GM18951 (cell line): ENCODE measurements at regions not wholly inside any gene's neighbourhood (a gene's known extent, or its start where the extent isn't known, plus 50 kb on each side); places are given as distances from the start of the nearest gene placed in this dataset.

Source experiments
- POLR2A ChIP-seq: IDR thresholded peaks from 4 replicates; pipeline ENCODE4 v1.6.1; 2011; ENCODE audit warnings: mild to moderate bottlenecking; ENCODE audit not compliant: insufficient read length, insufficient read depth; ENCODE audit errors: extremely low read depth
- in situ Hi-C: fragments of 300-500 bp; cut with MboI; formaldehyde crosslinking; loops from one replicate; pipeline ENCODE4 v1.12.0; 2022; ENCODE audit warnings: low sequenced_read_pairs, mixed read lengths, inconsistent platforms; ENCODE audit not compliant: unreplicated experiment

DNA sequence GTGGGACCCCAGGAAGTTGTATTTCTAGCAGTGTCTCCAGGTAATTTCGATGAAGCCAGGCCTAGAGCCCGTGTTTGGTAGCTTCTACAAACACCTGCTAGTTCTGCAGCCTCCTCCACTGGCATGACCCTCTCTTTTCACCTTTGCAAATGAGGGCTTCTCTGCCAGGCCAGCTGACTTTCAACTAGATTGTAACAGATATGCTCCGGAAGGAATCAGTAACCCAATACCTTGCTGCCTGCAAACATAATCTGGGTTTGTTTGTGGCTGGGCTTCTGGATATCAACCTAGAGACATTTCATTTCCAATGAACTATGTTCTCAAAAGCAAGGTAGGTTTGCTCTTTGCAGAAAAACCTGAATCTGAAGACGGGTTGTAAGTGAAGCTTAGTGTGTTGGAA is 354.8 kb downstream of the DMRT2 start:
- in situ Hi-C loops, result no loop called here
- no peak for TF ChIP-seq POLR2A

DNA sequence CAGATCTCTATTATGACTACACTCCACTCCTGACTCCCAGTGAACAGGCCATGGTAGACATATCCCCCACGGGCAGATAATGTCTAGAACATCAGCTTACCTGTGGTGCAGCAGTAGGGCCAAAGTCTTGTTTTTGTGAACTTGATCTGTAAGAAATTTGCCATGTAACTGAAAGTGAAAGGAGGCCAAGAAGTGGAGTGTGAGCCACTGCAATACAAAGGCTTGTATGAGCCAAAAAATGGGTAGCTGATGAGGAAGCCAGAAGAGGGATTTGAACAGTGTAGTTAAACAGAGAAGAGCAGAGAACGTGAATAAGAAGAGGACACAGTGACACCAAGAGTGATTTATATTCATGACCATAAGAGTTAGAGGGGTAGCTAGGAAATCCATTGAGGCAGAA is 361.7 kb downstream of the DMRT2 start:
- in situ Hi-C loops, result no loop called here
- TF ChIP-seq POLR2A, result no peak

DNA sequence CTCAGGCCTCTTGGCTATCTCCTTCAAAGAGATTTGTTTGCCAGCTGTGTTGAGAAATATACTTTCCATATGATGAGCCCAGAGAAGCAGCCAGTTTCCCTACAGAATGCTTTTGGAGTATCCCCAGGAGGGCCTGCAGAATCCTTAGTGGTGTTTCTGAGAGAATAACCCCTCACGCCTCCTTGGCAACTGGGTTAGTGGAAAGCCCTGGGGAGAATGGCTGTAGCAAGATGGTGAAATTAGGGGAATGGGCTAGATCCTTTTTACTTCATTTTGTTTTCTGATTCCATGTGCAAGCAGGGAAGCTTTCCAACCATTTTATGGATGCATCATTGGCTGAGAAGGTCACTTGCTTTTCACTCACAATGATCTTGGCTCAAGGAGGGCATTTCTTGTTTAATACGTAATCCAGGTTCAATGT is 364.6 kb downstream of the DMRT2 start:
- in situ Hi-C loops, result no loop called here
- TF ChIP-seq POLR2A, result no peak

DNA sequence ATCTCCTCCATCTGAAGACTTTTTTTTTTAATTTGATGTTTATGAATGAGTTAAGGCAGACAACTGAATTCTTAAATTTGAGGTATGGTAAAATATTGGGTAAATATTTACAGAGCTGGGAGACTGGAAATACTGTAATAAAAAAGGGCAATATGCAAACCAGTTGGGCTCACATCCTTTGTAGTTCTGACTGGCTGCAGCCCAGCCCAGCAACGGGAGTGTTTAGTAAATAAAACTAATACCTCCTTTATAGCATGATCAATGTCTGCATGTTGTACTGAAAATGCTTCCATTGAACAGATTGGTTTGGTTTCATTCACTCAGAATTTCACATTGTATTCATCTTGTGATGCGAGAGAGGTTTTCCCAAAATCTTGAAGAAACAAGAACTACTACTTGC is 365.0 kb downstream of the DMRT2 start:
- no peak for TF ChIP-seq POLR2A
- in situ Hi-C loops, result no loop called here

DNA sequence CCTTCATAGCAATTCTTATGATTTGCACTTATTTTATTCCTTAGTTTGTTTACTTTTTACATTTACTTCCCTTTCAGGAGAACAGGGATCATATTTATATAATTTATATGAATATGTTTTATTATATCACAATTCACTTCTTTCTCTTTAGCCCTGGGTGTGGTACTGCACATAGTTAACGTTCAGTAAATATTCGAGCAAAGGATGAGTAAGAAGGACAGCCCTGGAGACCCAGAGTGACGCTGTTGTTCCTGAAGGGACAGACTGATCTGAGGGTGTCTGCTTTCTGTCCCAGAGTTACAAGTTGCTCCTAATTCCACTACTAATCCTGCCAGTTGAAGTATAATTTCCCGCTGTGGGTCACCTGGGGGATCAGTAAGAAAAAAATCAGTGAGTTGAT is 366.1 kb downstream of the DMRT2 start:
- in situ Hi-C loops, result no loop called here
- no peak for TF ChIP-seq POLR2A

DNA sequence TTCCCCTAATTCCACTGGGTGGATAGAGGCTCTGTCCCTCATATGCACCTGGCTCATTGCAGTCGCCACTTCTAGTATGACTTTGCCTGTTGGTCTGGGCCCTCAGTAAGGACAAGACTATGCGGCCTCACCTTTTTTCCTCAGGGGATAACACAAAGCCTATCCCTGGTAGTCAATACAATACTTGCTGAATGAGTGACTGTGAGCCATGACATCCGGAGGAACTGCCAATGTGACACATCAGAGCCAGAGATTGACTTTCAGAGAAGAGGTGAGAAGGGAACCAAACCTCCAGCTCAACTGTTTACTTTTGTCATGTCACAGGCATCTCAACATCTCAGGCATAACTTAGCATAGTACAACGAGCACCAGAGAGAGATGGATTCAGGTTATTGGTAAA is 371.3 kb downstream of the DMRT2 start:
- no peak for TF ChIP-seq POLR2A
- in situ Hi-C loops, result no loop called here

DNA sequence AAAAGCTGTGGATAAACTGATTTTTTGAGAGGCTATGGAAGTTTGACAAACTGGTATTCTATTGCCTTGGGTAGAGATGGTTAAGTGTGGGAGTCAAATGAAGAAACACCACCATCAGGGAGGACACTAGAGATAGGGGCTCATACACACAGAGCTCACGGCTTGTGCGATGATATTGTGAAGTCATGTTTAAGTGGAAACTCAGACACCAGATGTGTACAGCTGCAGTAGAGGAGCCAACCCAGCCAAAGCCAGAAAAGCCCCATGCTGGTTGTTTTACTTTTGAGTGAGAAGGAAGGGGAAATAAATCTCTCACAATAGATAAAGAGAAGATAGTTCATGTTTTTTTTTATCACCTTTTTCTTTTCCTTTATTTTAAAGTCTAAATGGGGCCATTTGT is 377.7 kb downstream of the DMRT2 start:
- TF ChIP-seq POLR2A, result no peak
- in situ Hi-C loops, result no loop called here

DNA sequence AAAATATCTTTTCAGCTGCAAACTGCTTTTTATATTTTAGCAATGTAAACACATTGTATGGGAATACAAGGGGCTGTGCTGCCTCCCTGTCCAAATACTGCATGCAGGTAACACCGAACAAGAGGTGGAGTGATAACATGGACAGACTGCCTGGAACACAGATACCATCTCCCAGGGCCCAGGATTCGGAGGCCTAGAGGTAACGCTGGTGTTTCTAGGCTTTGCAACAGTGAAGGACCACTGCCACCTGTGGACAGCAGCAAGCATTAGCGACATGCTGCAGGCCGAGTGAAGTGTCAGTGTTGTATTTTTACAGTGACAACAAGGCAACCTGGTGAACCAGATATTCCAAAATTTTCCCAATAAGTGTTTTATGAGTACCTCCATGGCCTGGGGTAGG is 379.1 kb downstream of the DMRT2 start:
- no peak for TF ChIP-seq POLR2A
- in situ Hi-C loops, result no loop called here

DNA sequence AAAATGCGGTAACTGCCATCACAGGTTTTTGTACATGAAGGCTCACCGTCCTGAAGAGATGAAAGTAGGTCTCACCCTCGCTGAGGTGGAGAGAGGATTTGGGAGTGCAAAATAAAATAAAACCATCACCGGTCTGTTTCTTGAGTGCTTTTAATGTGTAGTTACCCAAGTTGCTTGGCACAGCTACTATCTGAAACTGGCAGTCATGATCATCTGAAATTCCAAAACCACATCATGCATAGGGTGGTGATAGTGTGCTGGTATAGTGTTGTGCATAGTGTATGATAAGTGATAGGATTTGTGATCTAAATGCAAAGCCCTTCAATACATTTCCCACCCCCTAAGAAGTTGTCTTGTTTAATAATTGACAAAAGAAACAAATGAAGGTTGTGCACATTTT is 381.3 kb downstream of the DMRT2 start:
- in situ Hi-C loops, result no loop called here
- TF ChIP-seq POLR2A, result no peak

DNA sequence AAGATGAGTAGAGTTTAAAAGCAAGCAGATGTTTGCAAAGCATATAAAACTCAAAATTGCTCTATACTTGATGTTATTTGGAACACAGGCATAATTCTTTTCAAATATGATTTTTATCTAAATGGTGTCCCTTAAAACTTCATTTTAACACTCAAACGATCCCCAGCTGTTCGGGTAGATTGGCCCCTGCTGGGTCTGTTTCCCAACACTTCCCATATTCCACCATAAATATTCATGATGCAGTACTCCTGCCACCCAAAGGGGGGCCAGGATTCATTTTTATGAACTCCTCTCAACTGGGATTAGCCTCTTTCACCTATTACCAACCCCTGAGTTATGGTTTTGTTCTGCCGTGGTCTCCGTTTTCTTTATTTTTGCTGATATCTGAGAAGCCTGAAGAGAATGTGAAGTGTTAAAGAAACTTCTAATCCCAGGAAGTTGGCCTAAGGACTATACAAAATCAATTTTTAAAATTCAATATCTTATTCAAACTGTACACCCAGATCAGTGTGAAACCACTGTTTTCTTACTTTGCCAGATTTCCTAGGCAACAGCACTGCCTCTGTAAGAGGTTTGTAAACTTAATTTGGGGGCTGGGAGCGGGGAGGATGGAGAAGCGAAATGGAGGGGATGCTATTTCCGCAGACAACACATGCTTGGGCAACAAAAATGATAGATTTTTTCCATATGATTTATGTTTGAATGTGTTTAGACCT is 384.1 kb downstream of the DMRT2 start:
- no peak for TF ChIP-seq POLR2A
- in situ Hi-C loops, result no loop called here

DNA sequence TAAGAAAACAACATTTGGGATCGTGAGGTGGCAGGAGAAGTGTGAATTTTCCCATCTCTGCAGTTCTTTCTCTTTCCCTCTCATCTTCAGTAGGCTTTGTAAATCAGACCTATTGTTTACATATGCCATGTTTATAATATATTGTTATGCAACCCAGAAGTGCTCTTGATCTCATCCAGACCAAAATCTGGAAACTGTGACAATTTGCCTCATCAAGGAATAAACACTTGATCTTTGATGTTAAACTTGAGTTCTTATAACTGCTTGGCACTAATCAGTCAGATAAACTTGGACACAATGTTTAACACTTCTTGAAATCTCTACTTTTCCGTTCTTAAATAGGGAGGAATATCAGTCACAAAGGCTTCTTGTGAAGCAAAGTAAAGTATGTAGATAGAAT is 384.7 kb downstream of the DMRT2 start:
- TF ChIP-seq POLR2A, result no peak
- in situ Hi-C loops, result no loop called here

DNA sequence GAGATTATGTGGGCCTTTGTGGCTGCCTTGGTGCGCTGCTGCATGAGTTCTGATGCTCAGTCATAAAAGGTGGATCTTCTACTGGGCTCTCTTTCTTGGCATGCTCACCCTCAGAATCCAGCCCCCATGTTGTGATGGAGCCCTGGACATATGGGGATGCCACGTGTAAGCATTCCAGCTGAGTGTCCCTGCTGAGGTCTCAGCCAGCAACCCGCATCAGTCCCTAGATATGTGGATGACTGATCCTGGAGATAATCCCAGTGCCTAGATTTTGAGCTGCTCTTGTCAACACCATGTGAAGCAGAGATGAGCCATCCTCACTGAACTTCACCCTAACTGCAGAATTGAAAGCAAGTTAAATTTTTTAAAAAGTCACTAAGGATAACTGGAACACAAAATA is 390.1 kb downstream of the DMRT2 start:
- no peak for TF ChIP-seq POLR2A
- in situ Hi-C loops, result no loop called here

DNA sequence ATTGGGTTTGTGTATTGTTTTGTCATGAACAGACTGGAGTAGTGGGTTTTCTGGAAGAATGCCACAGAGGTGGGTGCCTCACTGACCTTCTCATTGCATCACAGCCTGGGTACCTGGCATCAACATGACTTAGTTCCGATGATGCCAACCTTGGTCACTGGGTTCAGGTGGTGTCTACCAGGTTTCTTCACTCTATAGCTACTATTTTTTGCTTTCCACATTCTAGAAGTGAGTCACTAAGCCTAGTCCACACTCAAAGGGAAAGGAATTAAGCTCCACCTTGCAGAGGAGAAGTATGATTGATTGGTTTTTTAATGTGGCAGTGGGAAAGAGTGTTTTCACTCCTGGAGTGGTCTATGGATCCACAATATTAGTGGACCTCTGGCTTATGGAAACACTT is 391.9 kb downstream of the DMRT2 start:
- TF ChIP-seq POLR2A, result no peak
- in situ Hi-C loops, result no loop called here

DNA sequence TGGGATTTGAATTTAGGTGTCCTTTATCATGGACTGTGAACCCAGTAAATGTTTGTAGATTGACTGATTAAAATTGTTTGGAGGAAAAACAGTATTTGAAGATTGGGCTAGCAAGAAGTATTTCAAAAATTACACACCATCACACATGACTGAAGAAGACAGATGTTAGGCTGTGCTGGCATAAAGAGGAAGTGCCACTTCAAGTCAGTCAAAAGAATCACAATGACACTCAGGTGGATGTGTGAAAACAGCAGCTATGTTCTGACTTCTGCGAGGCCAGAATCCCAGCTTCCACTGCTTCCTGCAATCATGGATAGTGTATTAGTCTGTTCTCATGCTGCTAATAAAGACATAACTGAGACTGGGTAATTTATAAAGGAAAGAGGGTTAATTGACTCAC is 393.3 kb downstream of the DMRT2 start:
- in situ Hi-C loops, result no loop called here
- TF ChIP-seq POLR2A, result no peak

DNA sequence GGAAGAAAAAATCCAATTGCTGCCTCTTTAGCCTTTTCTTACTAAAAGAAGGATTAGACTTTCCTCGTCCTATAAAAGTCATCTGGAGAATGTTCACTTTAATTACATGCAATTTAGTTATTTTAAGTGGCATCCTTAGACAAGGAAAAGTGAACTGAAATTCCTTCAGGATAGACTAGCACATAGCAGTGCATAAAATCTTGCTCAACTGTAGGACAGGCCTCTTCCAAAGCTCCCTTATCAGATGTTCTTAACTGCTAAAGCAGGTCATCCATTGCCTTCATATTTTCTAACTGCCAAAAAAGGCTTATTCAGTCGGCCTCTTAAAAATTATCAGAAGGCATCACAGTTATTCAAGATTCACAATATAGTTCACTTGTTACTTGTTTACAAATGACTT is 396.5 kb downstream of the DMRT2 start:
- in situ Hi-C loops, result no loop called here

More for the DNA sequence above, 396.5 kb downstream of the DMRT2 start:
- TF ChIP-seq POLR2A, result no peak
